OCI-LY7 (cell line): ENCODE measurements at regions not wholly inside any gene's neighbourhood (a gene's known extent, or its start where the extent isn't known, plus 50 kb on each side); places are given as distances from the start of the nearest gene placed in this dataset.

ENCODE experiments used
- EZH2phosphoT487 ChIP-seq: fragments of 200-600 bp; sonication (generic); IDR thresholded peaks from 2 replicates; pipeline ENCODE4 v1.6.1; 2018; ENCODE audit warnings: low read depth, borderline replicate concordance, mild to moderate bottlenecking, mixed run types, antibody characterized with exemption, low read length, moderate library complexity, mixed read lengths
- TF ChIP-seq, protein P1 (sequence below): fragments of 200-600 bp; sonication (generic); conservative IDR thresholded peaks from 2 replicates; pipeline ENCODE4 v1.5.1; 2014; ENCODE audit warnings: mild to moderate bottlenecking, antibody characterized with exemption, low read length, moderate library complexity, mixed read lengths

- TF ChIP-seq, protein P1, sequence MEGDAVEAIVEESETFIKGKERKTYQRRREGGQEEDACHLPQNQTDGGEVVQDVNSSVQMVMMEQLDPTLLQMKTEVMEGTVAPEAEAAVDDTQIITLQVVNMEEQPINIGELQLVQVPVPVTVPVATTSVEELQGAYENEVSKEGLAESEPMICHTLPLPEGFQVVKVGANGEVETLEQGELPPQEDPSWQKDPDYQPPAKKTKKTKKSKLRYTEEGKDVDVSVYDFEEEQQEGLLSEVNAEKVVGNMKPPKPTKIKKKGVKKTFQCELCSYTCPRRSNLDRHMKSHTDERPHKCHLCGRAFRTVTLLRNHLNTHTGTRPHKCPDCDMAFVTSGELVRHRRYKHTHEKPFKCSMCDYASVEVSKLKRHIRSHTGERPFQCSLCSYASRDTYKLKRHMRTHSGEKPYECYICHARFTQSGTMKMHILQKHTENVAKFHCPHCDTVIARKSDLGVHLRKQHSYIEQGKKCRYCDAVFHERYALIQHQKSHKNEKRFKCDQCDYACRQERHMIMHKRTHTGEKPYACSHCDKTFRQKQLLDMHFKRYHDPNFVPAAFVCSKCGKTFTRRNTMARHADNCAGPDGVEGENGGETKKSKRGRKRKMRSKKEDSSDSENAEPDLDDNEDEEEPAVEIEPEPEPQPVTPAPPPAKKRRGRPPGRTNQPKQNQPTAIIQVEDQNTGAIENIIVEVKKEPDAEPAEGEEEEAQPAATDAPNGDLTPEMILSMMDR: no peak
- no peak for TF ChIP-seq EZH2phosphoT487
These were observed 407.5 kb downstream of the MED13L start for GRCh38 chr12:115870021-115870420.
